WTC11 (cell line): ENCODE measurements at regions not wholly inside any gene's neighbourhood (a gene's known extent, or its start where the extent isn't known, plus 50 kb on each side); places are given as distances from the start of the nearest gene placed in this dataset.

Source experiments
- ATF1 ChIP-seq: sonication (generic); formaldehyde crosslinking; IDR thresholded peaks from 2 replicates; pipeline ENCODE4 v1.8.1; 2023; ENCODE audit warnings: mild to moderate bottlenecking, moderate library complexity, missing genetic modification reagents
- ATF2 ChIP-seq: sonication (generic); formaldehyde crosslinking; IDR thresholded peaks from 2 replicates; pipeline ENCODE4 v1.8.1; 2022; ENCODE audit warnings: low read depth, missing genetic modification reagents, borderline replicate concordance
- CTCF ChIP-seq: fragments of 200-600 bp; IDR thresholded peaks from 2 replicates; pipeline ENCODE4 v1.8.0; 2022; ENCODE audit warnings: antibody characterized with exemption
- ELF4 ChIP-seq: sonication (generic); formaldehyde crosslinking; IDR thresholded peaks from 2 replicates; pipeline ENCODE4 v1.8.1; 2022; ENCODE audit warnings: low read depth, mild to moderate bottlenecking, moderate library complexity, missing genetic modification reagents
- ETV6 ChIP-seq: sonication (generic); formaldehyde crosslinking; IDR thresholded peaks from 2 replicates; pipeline ENCODE4 v1.8.1; 2022; ENCODE audit warnings: mild to moderate bottlenecking, missing genetic modification reagents
- FOXJ3 ChIP-seq: sonication (generic); formaldehyde crosslinking; IDR thresholded peaks from 2 replicates; pipeline ENCODE4 v1.9.0; 2021; ENCODE audit warnings: missing genetic modification reagents, mild to moderate bottlenecking, borderline replicate concordance
- HMGXB4 ChIP-seq: sonication (generic); formaldehyde crosslinking; IDR thresholded peaks from 2 replicates; pipeline ENCODE4 v1.8.1; 2023; ENCODE audit warnings: mild to moderate bottlenecking, moderate library complexity, missing genetic modification reagents
- JUN ChIP-seq: sonication (generic); formaldehyde crosslinking; IDR thresholded peaks from 2 replicates; pipeline ENCODE4 v1.8.0; 2023; ENCODE audit warnings: mild to moderate bottlenecking, missing genetic modification reagents
- KAT7 ChIP-seq: sonication (generic); formaldehyde crosslinking; IDR thresholded peaks from 2 replicates; pipeline ENCODE4 v1.8.1; 2023; ENCODE audit warnings: missing genetic modification reagents, mild to moderate bottlenecking, borderline replicate concordance
- MAX ChIP-seq: sonication (generic); formaldehyde crosslinking; IDR thresholded peaks from 2 replicates; pipeline ENCODE4 v1.8.0; 2022; ENCODE audit warnings: mild to moderate bottlenecking, missing genetic modification reagents
- PRRX2 ChIP-seq: fragments of 250-450 bp; sonication (Bioruptor Pico); IDR thresholded peaks from 2 replicates; pipeline ENCODE4 v1.8.0; 2021; ENCODE audit warnings: mild to moderate bottlenecking
- TP53 ChIP-seq: sonication (generic); formaldehyde crosslinking; IDR thresholded peaks from 2 replicates; pipeline ENCODE4 v1.8.1; 2023; ENCODE audit warnings: mild to moderate bottlenecking, missing genetic modification reagents

- TF ChIP-seq CTCF (no peak), TP53 (no peak), JUN (CRISPR knock-in tag) (no peak), MAX (CRISPR knock-in tag) (no peak), FOXJ3 (no peak), HMGXB4 (CRISPR knock-in tag) (no peak), ATF1 (CRISPR knock-in tag) (no peak), KAT7 (CRISPR knock-in tag) (no peak), ETV6 (CRISPR knock-in tag) (no peak), ATF2 (CRISPR knock-in tag) (no peak), ELF4 (CRISPR knock-in tag) (no peak), PRRX2 (CRISPR knock-in tag) (no peak)
Measured at GRCh38 chr4:183588691-183589090, 70.3 kb downstream of the RWDD4 start.
